HCT116 (cell line): ENCODE measurements at regions not wholly inside any gene's neighbourhood (a gene's known extent, or its start where the extent isn't known, plus 50 kb on each side); places are given as distances from the start of the nearest gene placed in this dataset.

ENCODE experiments used
- ATAC-seq: fragments of 200-7000 bp; cut with Tn5 transposase; 2 replicates; pipeline ENCODE4 v1.9.1; 2020; ENCODE audit warnings: mild to moderate bottlenecking, moderate library complexity
- BruUV-seq: library from RNA; stranded (reverse); fragments of 400-500 nt; replicated peaks from 2 replicates; lab custom pipeline; 2021; lab: Mats Ljungman, UMichigan
- CTCF ChIA-PET: fragments of 300-600 bp; sonication (Branson Sonifier 250); formaldehyde crosslinking; loops from one replicate; lab custom pipeline; 2021; ENCODE audit warnings: antibody characterized with exemption; lab: Charles Lee
- POLR2A ChIA-PET: fragments of 300-600, 350-600 bp; sonication (Branson Sonifier 250); formaldehyde crosslinking; loops from one replicate; lab custom pipeline; 2021; ENCODE audit warnings: antibody characterized with exemption; lab: Charles Lee
- RAD21 ChIA-PET, 2 experiments: fragments of 300-600 bp; sonication (Branson Sonifier 250); formaldehyde crosslinking; loops; one replicate each; lab custom pipeline; 2023; ENCODE audit warnings: low total read pairs in 2 of 2; ENCODE audit not compliant: uncharacterized antibody in 2 of 2, unreplicated experiment in 2 of 2, low non-redundant PET in 1 of 2; lab: Charles Lee
- DNase-seq: peaks from one replicate; pipeline ENCODE4 v3.0.0-alpha.2; 2010; ENCODE audit warnings: low read depth, low spot score
- H2AFZ ChIP-seq: fragments of 200-600 bp; shearing (Covaris generic), sonication (generic); 2 replicates; pipeline ENCODE4 v1.6.1; 2017; ENCODE audit warnings: low read depth, mixed run types, mixed read lengths, antibody characterized with exemption, low read length; ENCODE audit not compliant: poor library complexity, severe bottlenecking
- H3K27ac ChIP-seq: 2 replicates; pipeline ENCODE4 v1.5.1; 2012; ENCODE audit warnings: low read depth, low read length
- H3K27me3 ChIP-seq: fragments of 200-600 bp; sonication (generic); 2 replicates; pipeline ENCODE4 v1.6.1; 2016; ENCODE audit warnings: mixed run types, low read length, mixed read lengths; ENCODE audit not compliant: insufficient read depth
- H3K36me3 ChIP-seq, 2 experiments: fragments of 200-500 bp in 1 of 2; fragments of 200-600 bp in 1 of 2; sonication (Bioruptor generic) in 1 of 2; sonication (generic) in 1 of 2; 2 replicates each; pipeline versions ENCODE4 v1.5.1 to v1.6.1; 2014 to 2016; ENCODE audit warnings: low read length in 2 of 2, inconsistent platforms in 1 of 2, mixed read lengths in 1 of 2, mixed run types in 1 of 2; ENCODE audit not compliant: insufficient read depth in 2 of 2, control insufficient read depth in 1 of 2
- H3K4me1 ChIP-seq, 2 experiments: fragments of 200-600 bp in 1 of 2; sonication (generic) in 1 of 2; 2 replicates each; pipeline versions ENCODE4 v1.5.1 to v1.6.1; 2012 to 2017; ENCODE audit warnings: low read length in 2 of 2, inconsistent platforms in 1 of 2, mild to moderate bottlenecking in 1 of 2, mixed read lengths in 1 of 2, mixed run types in 1 of 2, moderate library complexity in 1 of 2; ENCODE audit not compliant: insufficient read depth in 2 of 2, control insufficient read depth in 1 of 2
- H3K4me2 ChIP-seq: fragments of 200-600 bp; sonication (generic); 2 replicates; pipeline ENCODE4 v1.6.1; 2017; ENCODE audit warnings: mixed run types, low read length, mixed read lengths
- H3K4me3 ChIP-seq, 2 experiments: fragments of 200-600 bp in 1 of 2; sonication (generic) in 1 of 2; replicated peaks in 1 of 2; 2 replicates each; pipeline ENCODE4 v1.5.1; 2011 to 2016; ENCODE audit warnings: low read length in 2 of 2, control low read depth in 1 of 2, low read depth in 1 of 2, mild to moderate bottlenecking in 1 of 2, mixed read lengths in 1 of 2, mixed run types in 1 of 2
- H3K79me2 ChIP-seq: fragments of 200-600 bp; sonication (generic); 2 replicates; pipeline ENCODE4 v1.6.1; 2017; ENCODE audit warnings: mild to moderate bottlenecking, mixed run types, low read length, moderate library complexity, mixed read lengths; ENCODE audit not compliant: insufficient read depth
- H3K9ac ChIP-seq: fragments of 200-600 bp; sonication (generic); 2 replicates; pipeline ENCODE4 v1.6.1; 2016; ENCODE audit warnings: low read length, mixed read lengths
- H3K9me2 ChIP-seq: fragments of 200-600 bp; sonication (generic), shearing (Covaris generic); 2 replicates; pipeline ENCODE4 v1.6.1; 2017; ENCODE audit warnings: mixed run types, mild to moderate bottlenecking, moderate library complexity; ENCODE audit not compliant: insufficient read depth
- H3K9me3 ChIP-seq, 2 experiments: fragments of 200-500 bp in 1 of 2; fragments of 200-600 bp in 1 of 2; sonication (Bioruptor generic) in 1 of 2; sonication (generic) in 1 of 2; 2 replicates each; pipeline ENCODE4 v1.6.1; 2014 to 2017; ENCODE audit warnings: low read length in 2 of 2, mixed read lengths in 2 of 2, inconsistent platforms in 1 of 2, low read depth in 1 of 2, mild to moderate bottlenecking in 1 of 2, mixed run types in 1 of 2, moderate library complexity in 1 of 2; ENCODE audit not compliant: control insufficient read depth in 1 of 2, insufficient read depth in 1 of 2
- H4K20me1 ChIP-seq: fragments of 200-600 bp; sonication (generic), shearing (Covaris generic); 2 replicates; pipeline ENCODE4 v1.6.1; 2017; ENCODE audit warnings: mixed run types, mild to moderate bottlenecking, moderate library complexity; ENCODE audit not compliant: insufficient read depth
- ATF3 ChIP-seq: IDR thresholded peaks from 2 replicates; pipeline ENCODE4 v1.6.1; 2012
- EZH2 ChIP-seq: fragments of 200-600 bp; sonication (generic); IDR thresholded peaks from 2 replicates; pipeline ENCODE4 v1.6.1; 2017; ENCODE audit warnings: antibody characterized with exemption, mixed run types
- FOSL1 ChIP-seq: IDR thresholded peaks from 2 replicates; pipeline ENCODE4 v1.6.1; 2012; ENCODE audit warnings: low read depth
- JUND ChIP-seq: IDR thresholded peaks from 2 replicates; pipeline ENCODE4 v1.6.1; 2012
- MAX ChIP-seq: IDR thresholded peaks from 2 replicates; pipeline ENCODE4 v1.6.1; 2012
- POLR2AphosphoS5 ChIP-seq: IDR thresholded peaks from 2 replicates; pipeline ENCODE4 v1.6.1; 2011; ENCODE audit warnings: mild to moderate bottlenecking, low read depth, low read length, moderate library complexity
- REST ChIP-seq: IDR thresholded peaks from 2 replicates; pipeline ENCODE4 v1.6.1; 2012; ENCODE audit warnings: low read depth
- SIN3A ChIP-seq: IDR thresholded peaks from 2 replicates; pipeline ENCODE4 v1.6.1; 2012; ENCODE audit warnings: low read depth
- SRF ChIP-seq: IDR thresholded peaks from 2 replicates; pipeline ENCODE4 v1.6.1; 2012; ENCODE audit warnings: low read depth
- ZBTB33 ChIP-seq: IDR thresholded peaks from 2 replicates; pipeline ENCODE4 v1.6.1; 2011; ENCODE audit warnings: mild to moderate bottlenecking, low read length, moderate library complexity; ENCODE audit not compliant: insufficient replicate concordance; ENCODE audit errors: extremely low read depth
- intact Hi-C: fragments of 100-400 bp; cut with micrococcal nuclease; formaldehyde crosslinking; loops from 2 replicates; pipeline ENCODE4 v1.10.0; 2022

GRCh38 chr13:93060144-93060543, 166.5 kb upstream of the GPC6 start:
- no peaks in the 10 kb centered on the region for H3K9me2 ChIP-seq
- no TSS peak for BruUV-seq
- no peak overlapping the region for H3K4me3 ChIP-seq
- ChIA-PET POLR2A (no interaction called here), RAD21 (no interaction called here), CTCF (no interaction called here)
- H2AFZ ChIP-seq, result no peak overlapping the region
- H3K36me3 ChIP-seq, result no peaks in the 10 kb centered on the region
- no peak for ATAC-seq
- peaks cover 3 to 12% of the 10 kb centered on the region in 2 experiments; a peak in 2 of 4 replicates for H3K9me3 ChIP-seq
- H3K27me3 ChIP-seq, result no peaks in the 10 kb centered on the region
- no peak overlapping the region for H3K9ac ChIP-seq
- H3K4me1 ChIP-seq, result no peaks in the 10 kb centered on the region
- no peaks in the 10 kb centered on the region for H3K79me2 ChIP-seq
- intact Hi-C loops, result no loop called here
- no peak overlapping the region for H3K4me2 ChIP-seq
- no peak overlapping the region for H3K27ac ChIP-seq
- no peak for DNase-seq
- TF ChIP-seq REST (no peak), SIN3A (no peak)
- no peaks in the 10 kb centered on the region for H4K20me1 ChIP-seq

- Histone ChIP-seq H3K27ac (no peak overlapping the region), H3K79me2 (no peaks in the 10 kb centered on the region), H4K20me1 (no peaks in the 10 kb centered on the region), H3K36me3 (no peaks in the 10 kb centered on the region), H3K9me2 (no peaks in the 10 kb centered on the region), H3K4me3 (no peak overlapping the region), H3K27me3 (no peaks in the 10 kb centered on the region), H2AFZ (no peak overlapping the region), H3K9ac (no peak overlapping the region), H3K4me1 (no peaks in the 10 kb centered on the region), H3K9me3 (peaks cover 0 to 16% of the 10 kb centered on the region in 2 experiments; a peak in 2 of 4 replicates), H3K4me2 (no peak overlapping the region)
- ChIA-PET RAD21 (interaction anchor here in 1 of 2 experiments (0.6 kb wide), 1 partner anchor 15 kb away, joined by 3 read pairs; no protein-coding TSS in a partner anchor), POLR2A (no interaction called here), CTCF (no interaction called here)
- no TSS peak for BruUV-seq
- intact Hi-C loops, result no loop called here
- ATAC-seq (no peak), DNase-seq (no peak)
- TF ChIP-seq MAX, result no peak
- no peak for TF ChIP-seq FOSL1
- no peak for TF ChIP-seq EZH2
- TF ChIP-seq ZBTB33, result no peak
- TF ChIP-seq JUND, result no peak
- TF ChIP-seq SIN3A, result no peak
- no peak for TF ChIP-seq POLR2AphosphoS5
- no peak for TF ChIP-seq SRF
- no peak for TF ChIP-seq ATF3
Measured at GRCh38 chr13:93066187-93066586, 160.4 kb upstream of the GPC6 start.
